NCI-H1694 treated with DMSO at 0.1 percent for 48 hours (cell line): ENCODE measurements at regions not wholly inside any gene's neighbourhood (a gene's known extent, or its start where the extent isn't known, plus 50 kb on each side); places are given as distances from the start of the nearest gene placed in this dataset.

Experiments used
- DNase-seq: peaks from one replicate; lab custom pipeline; 2025; lab: John Stamatoyannopoulos, UW

DNA sequence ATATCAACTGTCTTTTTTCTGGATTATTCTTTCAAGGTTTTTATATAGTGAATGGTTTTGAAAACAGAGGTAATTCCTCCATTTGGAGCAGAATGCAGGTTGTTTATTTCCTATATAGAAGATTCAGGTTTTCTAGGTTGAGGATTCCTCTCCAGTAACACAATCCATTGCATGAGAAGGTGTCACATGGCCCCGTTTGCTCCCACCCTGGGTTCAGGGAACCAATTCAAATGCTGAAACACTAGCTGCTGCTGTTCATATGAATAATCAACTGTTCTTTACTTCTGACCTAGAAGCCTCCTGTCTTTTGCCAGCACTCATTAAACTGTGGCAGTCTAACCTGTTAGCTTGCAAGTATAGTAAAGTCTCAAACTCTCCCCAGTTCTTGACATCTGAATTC lies 1316.9 kb upstream of the TENM3 start:
- DNase-seq: no peak

- no peak for DNase-seq
Observed at GRCh38 chr4:180932370-180933001, 1310.7 kb upstream of the TENM3 start.

- no peak for DNase-seq
Observed at GRCh38 chr4:180937083-180937482, 1306.1 kb upstream of the TENM3 start.

DNA sequence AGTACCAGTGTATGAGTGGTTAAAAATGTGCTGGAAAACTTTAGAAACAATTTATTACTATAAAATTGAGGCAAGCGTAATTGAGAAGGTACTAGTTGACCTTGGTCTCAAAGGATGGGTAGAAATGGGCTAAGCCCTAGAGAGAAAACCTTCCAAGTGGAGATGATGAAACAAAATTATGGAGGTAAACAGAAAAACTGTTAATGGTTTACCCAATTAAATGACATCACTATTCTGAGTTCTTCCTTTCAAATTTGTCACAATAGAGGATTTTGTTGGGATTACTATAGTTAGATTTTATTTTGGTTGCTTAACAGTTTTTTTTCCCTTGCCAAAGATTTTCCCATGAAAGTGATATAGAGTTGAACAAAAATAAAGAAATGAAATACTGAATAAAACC lies 1302.5 kb upstream of the TENM3 start:
- no peak for DNase-seq

GRCh38 chr4:180942367-180942916 lies 1300.8 kb upstream of the TENM3 start:
- no peak for DNase-seq

DNA sequence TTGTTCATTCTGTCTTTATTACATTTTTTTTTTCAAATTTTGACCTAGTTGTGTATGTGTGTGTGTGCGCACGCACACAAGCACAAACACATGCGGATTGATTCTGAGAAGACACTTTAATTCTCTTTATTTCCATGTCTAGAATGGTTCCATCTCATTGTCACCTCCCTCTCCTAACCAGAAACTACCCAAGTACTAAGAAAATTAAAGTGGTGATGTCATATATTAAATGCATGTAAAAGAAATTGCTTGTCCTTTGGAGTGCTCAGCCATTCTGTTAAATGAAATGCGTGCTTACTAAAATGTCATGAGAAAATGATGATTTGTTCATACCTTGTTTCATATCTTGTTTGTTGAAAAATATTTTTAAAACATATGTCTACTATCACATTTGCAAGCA lies 1297.0 kb upstream of the TENM3 start:
- DNase-seq: no peak

DNA sequence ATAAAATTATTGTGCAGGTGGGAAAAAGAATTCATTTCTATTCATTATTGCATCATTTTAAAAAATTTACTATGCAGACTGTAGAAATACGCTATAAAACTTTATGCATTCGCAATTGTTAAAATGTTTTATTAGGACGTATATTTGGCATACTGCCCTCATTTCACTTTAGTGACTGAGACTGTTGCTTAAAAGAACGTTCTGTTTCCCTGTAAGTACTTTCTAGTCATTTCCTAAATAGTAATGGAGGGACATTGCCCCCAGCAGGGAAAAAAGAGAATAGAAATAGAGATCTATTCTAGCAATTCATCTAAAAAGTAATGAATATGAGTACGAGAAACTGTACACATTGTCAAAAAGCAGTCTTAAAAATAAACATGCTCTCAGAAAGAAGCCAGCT lies 1295.8 kb upstream of the TENM3 start:
- DNase-seq: no peak

- no peak for DNase-seq
Observed at GRCh38 chr4:180949424-180950213, 1293.6 kb upstream of the TENM3 start.

GRCh38 chr4:180950377-180950776 lies 1292.8 kb upstream of the TENM3 start:
- DNase-seq: no peak

- DNase-seq: no peak
Observed at GRCh38 chr4:180951312-180951711, 1291.9 kb upstream of the TENM3 start.

DNA sequence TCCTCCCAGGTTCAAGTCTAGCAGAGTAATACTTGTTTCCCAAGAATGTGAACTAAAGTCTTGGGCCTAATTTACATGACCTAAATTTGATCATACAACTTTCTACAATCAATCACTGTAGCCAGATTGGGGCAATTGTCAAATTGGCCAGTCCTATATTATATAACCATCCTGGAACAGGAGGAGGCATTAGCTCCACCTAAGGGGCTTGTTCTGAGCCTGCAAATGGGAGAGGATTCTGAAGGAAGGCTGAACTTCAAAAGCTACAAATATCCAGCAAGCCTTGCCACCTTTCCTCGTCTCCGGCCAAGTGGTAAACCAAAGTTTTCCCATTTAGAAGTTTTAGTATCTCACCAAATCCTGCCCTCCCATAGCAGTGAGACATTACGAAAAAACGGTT lies 1289.6 kb upstream of the TENM3 start:
- no peak for DNase-seq

DNA sequence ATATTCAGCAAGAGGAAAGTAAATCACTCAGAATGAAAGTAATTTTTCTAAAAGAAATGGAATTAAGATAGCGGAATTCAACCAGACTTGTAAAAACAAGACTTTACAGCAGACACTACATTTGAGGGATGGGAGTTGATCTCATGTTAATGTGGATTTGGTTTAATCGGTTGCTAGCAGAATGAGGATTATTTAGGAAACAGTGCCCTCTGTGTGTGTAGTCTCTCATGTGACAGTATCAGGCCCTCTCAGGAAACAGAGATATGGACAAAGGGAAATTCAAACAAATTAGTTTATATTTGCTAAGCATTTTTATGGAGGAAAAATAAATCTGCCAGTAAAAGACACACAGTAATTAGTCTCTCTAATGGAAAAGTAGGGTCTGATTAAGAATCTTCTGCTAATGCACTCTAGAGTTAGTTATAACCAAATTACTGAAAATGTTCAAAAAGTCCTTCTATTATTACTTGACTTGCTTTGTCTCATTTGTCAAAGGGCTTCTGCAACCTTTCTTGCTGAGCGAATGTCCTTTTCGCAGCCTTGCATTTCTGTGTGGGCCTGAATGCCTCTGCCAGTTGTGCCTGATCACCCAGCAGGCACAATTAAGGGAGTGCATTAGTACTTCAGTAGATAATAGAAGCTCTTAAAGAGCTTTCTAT lies 1282.3 kb upstream of the TENM3 start:
- no peak for DNase-seq

- no peak for DNase-seq
Observed at GRCh38 chr4:180962268-180962667, 1280.9 kb upstream of the TENM3 start.

GRCh38 chr4:180966312-180966711 lies 1276.9 kb upstream of the TENM3 start:
- DNase-seq: no peak

- DNase-seq: no peak
Observed at GRCh38 chr4:180967936-180968335, 1275.3 kb upstream of the TENM3 start.

GRCh38 chr4:180973894-180974293 lies 1269.3 kb upstream of the TENM3 start:
- no peak for DNase-seq

DNA sequence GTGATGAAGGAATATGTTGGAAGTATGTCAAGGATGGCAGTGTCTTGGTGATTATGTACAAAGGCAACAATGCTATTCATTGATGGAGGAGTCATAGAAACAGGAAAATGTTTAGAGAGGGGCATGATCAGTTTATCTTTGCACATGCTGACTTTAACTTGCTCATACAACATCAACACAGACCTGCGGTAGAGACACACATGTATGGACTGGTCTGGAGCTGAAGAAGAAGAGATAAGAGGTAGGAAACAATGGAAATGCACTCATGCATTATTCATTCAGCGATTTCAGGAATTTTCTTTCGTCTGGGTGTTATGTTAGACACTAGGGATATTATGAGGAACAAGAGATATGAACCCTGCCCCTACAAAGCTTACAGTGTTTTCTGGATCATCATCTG lies 1252.3 kb upstream of the TENM3 start:
- DNase-seq: no peak

GRCh38 chr4:180993244-180993836 lies 1249.9 kb upstream of the TENM3 start:
- no peak for DNase-seq

DNA sequence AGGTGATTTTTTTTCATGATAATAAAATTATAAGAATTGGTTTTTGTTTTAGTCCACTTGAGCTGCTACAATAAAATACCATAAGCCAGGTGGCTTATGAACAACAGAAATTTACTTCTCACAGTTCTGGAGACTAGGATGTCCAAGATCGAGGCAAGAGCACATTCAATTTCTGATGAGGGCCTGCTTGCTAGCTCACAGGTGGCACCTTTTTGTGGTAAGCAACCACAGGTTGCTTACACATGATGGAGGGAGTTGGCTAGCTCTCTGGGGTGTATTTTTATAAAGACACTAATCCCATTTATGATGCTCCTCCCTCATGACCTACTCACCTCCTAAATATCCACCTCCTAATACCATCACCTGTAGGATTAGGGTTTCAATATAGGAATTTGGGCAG lies 1248.5 kb upstream of the TENM3 start:
- no peak for DNase-seq

DNA sequence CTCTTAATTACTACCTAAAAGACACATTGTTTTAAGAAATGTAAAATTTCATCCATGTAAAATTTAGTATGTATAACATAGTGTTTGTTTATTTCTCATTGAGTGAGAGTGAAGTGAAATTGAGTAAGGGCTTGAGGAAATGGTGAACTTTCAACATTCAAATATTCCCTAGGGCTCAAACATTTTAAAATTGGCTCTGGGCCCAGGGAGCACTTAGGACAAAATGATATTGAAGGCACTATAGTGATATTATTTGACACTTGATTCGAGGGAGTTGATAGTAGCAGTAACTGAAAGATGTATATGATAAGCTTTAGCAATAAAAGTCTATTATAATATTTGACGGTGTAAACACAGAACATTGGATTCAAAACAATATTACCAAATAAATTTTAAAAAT lies 1244.0 kb upstream of the TENM3 start:
- DNase-seq: no peak

DNA sequence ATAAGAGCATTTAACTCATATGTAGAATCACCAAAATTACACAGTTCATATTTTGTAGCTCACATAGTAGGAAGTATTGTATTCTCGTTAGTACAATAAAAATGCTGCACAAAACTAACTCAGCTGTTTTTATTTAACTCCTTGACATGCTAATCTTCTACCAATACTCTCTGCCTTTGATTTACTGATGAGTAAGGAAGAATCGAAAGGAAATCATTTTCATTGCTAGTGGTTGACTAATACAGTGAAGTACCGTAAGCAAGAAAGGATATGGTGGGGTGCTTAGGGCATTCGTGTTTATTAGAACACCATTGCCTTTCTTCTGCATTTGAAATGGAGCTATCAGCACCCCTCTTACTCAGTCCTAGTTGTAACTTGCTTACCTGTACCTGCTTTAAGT lies 1239.1 kb upstream of the TENM3 start:
- no peak for DNase-seq

- DNase-seq: no peak
Observed at GRCh38 chr4:181006499-181007260, 1236.5 kb upstream of the TENM3 start.
